ENCODE measurements at regions not wholly inside any gene's neighbourhood (a gene's known extent, or its start where the extent isn't known, plus 50 kb on each side); places are given as distances from the start of the nearest gene placed in this dataset.

- no peak for TF ChIP-seq YY1 (IDR thresholded peaks at IDR 0.05; ENCODE audit: low read depth, low read length)
- no peak for TF ChIP-seq EGR1 (IDR thresholded peaks at IDR 0.05; ENCODE audit: borderline replicate concordance in 1 of 2, low read depth in 2 of 2, low read length in 2 of 2)
- no peak for TF ChIP-seq CTCF (IDR thresholded peaks at IDR 0.05 in 2 of 3, conservative IDR thresholded peaks at IDR 0.05 in 1 of 3; ENCODE audit: control insufficient read depth in 2 of 3, extremely low read depth in 1 of 3, insufficient read depth in 1 of 3, low read depth in 3 of 3, low read length in 3 of 3)
- TF ChIP-seq POLR2A (IDR thresholded peaks at IDR 0.05; ENCODE audit: low read depth, low read length): no peak
- TF ChIP-seq TBL1XR1 (IDR thresholded peaks at IDR 0.05; ENCODE audit: low read depth, low read length): no peak
- TF ChIP-seq RB1 (IDR thresholded peaks at IDR 0.05; ENCODE audit: borderline replicate concordance): no peak
- TF ChIP-seq BCL11A (IDR thresholded peaks at IDR 0.05; ENCODE audit: low read depth, low read length): no peak
- TF ChIP-seq JUNB (IDR thresholded peaks at IDR 0.05): no peak
- TF ChIP-seq RAD21 (IDR thresholded peaks at IDR 0.05; ENCODE audit: insufficient read depth, low read depth, low read length): no peak
- no peak for TF ChIP-seq DPF2 (IDR thresholded peaks at IDR 0.05)
- no peak for TF ChIP-seq FOS (IDR thresholded peaks at IDR 0.05; ENCODE audit: borderline replicate concordance, extremely low read depth, insufficient read length)
- TF ChIP-seq CEBPB (IDR thresholded peaks at IDR 0.05; ENCODE audit: borderline replicate concordance in 1 of 2, low read depth in 2 of 2, low read length in 2 of 2): no peak
Observed at GRCh38 chr13:65921933-65922332, 1308.2 kb downstream of the PCDH9 start.
